ELF-1 (cell line): ENCODE measurements at regions not wholly inside any gene's neighbourhood (a gene's known extent, or its start where the extent isn't known, plus 50 kb on each side); places are given as distances from the start of the nearest gene placed in this dataset.

ENCODE experiments used
- DNase-seq: peaks from one replicate; pipeline ENCODE4 v3.0.0-alpha.2; 2016; ENCODE audit warnings: low read depth, low spot score

DNA sequence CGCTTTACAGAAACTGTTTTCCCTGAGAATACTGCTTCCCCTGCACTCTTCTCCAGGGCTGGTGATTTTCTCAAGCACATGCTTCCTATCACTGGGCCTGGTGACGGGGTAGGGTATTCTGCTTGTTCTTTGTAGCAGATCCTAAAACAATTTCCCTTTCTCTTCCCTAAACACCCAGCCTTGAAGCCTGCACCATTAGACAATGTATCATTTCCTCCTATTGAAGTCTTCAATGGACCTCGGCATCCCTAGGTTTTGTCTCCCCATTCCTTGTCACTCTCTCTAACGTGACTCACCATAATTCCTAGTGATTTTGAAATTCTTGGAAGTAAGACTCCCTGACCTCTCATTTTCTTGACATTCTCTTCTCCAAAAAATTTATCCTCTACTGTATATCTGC, 109.5 kb upstream of the GHITM start:
- DNase-seq, result no peak

GRCh38 chr10:84038035-84038434, 101.3 kb upstream of the GHITM start:
- DNase-seq, result no peak

DNA sequence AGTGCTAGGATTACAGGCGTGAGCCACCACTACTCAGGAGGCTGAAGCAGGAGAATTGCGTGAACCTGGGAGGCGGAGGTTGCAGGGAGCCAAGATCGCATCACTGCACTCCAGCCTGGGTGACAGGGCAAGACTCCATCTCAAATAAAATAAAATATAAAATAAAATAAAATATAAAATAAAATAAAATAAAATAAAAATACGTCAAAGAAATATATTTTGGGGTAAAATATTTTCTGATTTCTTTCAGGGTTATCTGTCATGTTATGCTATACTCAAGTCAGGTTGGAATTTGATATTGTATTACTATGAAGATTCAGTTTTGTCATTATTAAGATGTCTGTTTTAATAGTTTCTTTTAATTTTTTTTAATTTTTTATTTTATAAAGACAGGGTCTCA, 99.4 kb upstream of the GHITM start:
- no peak for DNase-seq

DNA sequence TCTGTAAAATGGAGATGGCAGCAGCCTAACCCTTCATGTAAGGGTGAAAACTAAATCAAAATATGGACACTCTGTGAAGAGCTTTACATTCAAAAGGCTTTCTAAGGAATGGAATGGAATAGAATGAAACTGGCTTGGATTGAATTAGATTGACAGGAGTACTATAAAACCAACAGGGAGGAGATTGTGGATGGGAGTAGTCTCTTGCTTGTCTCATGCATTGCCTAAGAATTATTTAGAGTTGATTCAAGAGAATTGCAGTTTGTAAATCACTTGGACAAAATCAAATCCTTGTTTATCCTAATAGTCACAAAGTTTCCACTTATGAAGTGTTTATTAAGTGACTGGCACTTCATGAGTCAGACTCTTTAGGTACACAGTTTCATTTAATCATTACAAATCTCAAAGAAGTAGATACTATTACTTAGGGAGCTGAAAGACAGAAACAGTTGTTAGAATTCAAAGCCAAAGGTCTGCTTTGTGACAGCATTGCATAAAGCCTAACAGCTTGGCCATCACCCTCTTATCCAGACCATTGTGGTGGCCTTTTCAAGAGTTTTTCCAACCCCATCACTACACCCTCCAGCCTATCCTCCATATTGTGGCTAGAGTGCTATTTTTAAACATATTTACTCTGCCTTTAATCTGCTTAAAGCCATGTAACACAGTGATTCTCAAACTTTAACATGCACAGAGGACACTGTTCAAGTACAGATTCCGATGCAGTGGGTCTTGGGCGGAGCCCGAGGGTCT, 91.9 kb upstream of the GHITM start:
- no peak for DNase-seq

DNA sequence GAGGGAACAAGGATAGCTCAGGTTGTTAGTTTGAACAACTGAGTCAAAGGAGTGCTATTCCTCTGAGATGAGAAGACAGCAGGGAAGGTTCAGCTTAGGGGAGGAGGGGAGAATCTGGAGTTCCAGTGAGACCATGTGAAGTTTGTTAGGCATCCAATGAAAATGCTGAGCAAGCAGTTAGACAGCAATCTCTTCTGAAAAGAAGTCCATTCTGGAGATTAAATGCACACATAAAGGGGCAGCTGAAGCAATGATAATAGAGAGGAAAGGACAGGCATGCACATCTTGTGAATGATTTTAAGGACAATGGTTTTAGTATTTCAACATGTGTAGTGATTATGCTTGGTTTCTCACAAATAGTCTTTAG, 89.7 kb upstream of the GHITM start:
- no peak for DNase-seq

- no peak for DNase-seq
These were observed 85.7 kb upstream of the GHITM start for GRCh38 chr10:84053626-84054025.

DNA sequence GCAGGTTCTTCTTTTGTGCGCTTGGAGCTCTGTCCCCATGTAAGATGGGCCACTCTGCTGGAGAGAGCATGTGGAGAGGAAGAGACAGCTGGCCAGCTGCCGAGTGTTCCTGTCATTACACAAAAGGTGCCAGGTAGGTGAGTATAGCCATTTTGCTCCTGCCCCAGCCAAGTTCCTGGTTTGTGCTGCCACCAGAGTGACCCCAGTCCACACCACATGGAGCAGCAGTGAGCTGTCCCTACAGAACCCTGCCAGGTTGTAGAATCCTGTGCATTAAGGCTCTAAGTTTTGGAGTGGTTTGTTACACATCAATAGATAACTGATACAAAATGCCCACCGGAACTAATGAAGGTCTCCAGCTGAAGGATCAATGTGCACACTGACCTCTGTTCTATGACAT, 84.6 kb upstream of the GHITM start:
- DNase-seq, result no peak

- no peak for DNase-seq
These were observed 79.8 kb upstream of the GHITM start for GRCh38 chr10:84059526-84059925.

DNA sequence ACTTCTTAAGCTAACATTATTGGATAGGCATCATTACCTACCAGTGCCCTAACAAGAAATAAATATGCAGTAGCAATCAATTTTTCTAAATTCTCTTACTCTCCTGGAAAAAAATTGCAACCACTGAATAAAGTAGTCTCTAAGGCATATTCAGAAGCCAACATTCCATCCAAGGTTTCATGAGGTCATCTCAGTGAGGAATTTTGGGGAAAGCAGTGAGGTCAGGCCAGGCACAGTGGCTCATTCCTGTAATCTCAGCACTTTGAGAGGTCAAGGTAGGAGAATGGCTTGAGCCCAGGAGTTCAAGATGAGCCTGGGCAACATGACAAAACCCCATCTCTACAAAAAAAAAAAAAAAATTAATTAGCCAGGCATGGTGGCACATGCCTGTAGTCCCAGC, 75.9 kb upstream of the GHITM start:
- DNase-seq, result no peak

- DNase-seq, result no peak
These were observed 73.3 kb upstream of the GHITM start for GRCh38 chr10:84065804-84066601.

- no peak for DNase-seq
These were observed 64.8 kb upstream of the GHITM start for GRCh38 chr10:84074521-84074920.

GRCh38 chr10:84075226-84076046, 63.9 kb upstream of the GHITM start:
- DNase-seq, result no peak

GRCh38 chr10:84076047-84076388, 63.3 kb upstream of the GHITM start:
- no peak for DNase-seq

GRCh38 chr10:84076540-84077195, 62.6 kb upstream of the GHITM start:
- peak; percentile 61 for DNase-seq

DNA sequence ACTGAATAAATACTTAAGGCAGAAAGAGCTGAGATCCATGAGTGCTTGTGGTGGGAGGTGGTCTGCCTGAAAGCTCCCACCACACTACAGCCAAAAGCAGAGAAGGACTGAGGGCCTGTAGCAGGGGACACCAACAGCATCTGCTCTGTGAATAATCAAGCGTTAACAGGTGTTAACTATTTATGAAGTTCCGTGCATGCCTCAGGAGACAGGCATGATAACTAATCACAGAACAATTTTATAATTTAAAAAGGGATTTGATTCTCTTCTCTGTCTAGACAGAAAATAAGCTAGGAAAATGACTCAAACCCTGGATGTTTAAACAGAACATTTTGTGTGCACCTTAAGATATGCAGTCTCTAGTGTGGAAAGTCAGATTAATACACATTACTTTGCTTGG, 61.5 kb upstream of the GHITM start:
- DNase-seq, result no peak

- DNase-seq, result no peak
These were observed 60.5 kb upstream of the GHITM start for GRCh38 chr10:84078771-84079170.

- DNase-seq, result no peak
These were observed 55.0 kb upstream of the GHITM start for GRCh38 chr10:84084342-84084741.

- DNase-seq, result no peak
These were observed 52.1 kb upstream of the GHITM start for GRCh38 chr10:84087202-84087601.

DNA sequence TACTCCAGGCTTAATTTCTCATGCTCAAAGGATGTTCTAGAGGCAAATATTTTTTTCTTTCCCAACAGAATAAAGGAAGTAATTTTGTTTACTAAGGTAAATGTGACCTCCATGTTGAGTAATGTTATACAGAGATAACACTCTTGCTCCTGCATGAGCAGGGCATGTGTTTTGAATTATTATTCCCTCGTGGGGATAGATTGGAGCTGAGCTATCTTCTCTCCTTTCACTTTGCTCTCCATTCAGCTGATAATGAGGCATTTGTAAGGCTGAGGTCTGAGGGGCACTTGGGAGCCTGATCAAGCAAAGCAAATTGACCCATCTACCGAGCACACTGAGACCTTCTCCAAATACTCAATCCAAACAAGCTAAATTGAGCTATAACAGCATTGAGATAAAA, 50.7 kb upstream of the GHITM start:
- DNase-seq, result no peak

DNA sequence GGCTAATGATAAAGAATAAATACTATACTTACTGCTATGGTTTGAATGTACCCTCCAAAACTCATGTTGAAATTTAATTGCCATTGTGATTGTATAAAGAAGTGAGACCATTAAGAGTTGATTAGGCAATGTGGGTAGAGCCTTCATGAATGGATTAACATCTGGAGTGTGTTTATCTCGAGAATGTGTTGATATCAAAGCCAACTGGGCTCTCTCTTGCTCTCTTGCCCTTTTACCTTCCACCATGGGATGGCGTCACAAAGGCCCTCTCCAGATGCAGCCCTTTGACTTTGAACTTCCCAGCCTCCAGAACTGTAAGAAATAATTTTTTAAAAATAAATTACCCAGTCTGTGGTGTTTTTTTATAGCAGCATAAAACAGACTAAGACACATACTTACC, 50.1 kb upstream of the GHITM start:
- DNase-seq, result no peak
